ENCODE measurements at regions not wholly inside any gene's neighbourhood (a gene's known extent, or its start where the extent isn't known, plus 50 kb on each side); places are given as distances from the start of the nearest gene placed in this dataset.

DNA sequence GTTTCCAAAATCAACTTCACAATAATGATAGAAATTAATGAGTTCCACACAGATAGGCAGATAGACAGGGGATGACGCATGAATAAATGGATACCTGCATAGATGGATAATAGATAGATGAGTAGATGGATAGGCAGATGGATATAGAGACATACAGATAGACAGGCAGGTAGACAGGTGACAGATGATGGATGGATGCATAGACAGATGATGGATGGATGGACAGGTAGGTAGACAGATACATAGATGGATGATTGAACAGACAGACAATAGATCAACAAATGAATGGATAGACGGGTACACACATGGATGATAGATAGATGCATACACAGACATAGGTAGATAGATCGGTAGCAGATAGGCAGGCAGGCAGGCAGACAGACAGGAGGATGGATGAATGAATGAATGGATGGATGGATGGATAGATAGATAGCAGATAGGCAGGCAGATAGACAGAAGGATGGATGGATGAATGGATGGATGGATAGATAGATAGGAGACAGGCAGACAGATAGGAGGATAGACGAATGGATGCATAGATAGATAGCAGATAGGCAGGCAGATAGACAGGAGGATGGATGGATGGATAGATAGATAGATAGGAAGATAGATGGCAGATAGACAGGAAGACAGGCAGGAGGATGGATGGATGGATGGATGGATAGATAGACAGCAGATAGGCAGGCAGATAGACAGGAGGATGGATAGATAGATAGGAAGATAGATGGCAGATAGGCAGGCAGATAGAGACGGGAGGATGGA lies 142.5 kb downstream of the RBFOX3 start:
- no peak overlapping the region for H3K4me2 ChIP-seq (ENCODE audit: insufficient read depth, low read length)
- no peak overlapping the region for H3K27ac ChIP-seq (ENCODE audit: low read length)
- H3K79me2 ChIP-seq (ENCODE audit: insufficient read depth, low read length), result no peaks in the 10 kb centered on the region
- peaks cover 5% of the 10 kb centered on the region for H3K27me3 ChIP-seq (ENCODE audit: insufficient read depth, low read length, poor library complexity)
- TF ChIP-seq CTCF (IDR thresholded peaks at IDR 0.05; ENCODE audit: borderline replicate concordance, extremely low read depth, low read length, poor library complexity, severe bottlenecking), result no peak
- no peak for TF ChIP-seq EZH2 (IDR thresholded peaks at IDR 0.05; ENCODE audit: borderline replicate concordance, low read depth, low read length, severe bottlenecking)
- H3K36me3 ChIP-seq (ENCODE audit: insufficient read depth, low read length), result no peaks in the 10 kb centered on the region
- H3K9me3 ChIP-seq (ENCODE audit: insufficient read depth, low read length, severe bottlenecking), result no peaks in the 10 kb centered on the region
- ATAC-seq (ENCODE audit: insufficient read depth, low read depth) (no peak), DNase-seq (no peak)
- no peak overlapping the region for H2AFZ ChIP-seq (ENCODE audit: low read depth, low read length)
- peaks cover 6% of the 10 kb centered on the region for H4K20me1 ChIP-seq (ENCODE audit: insufficient read depth, low read length)
- H3K4me1 ChIP-seq (ENCODE audit: insufficient read depth, low read length), result no peaks in the 10 kb centered on the region
- no peak overlapping the region for H3K4me3 ChIP-seq (ENCODE audit: low read depth in 1 of 2, low read length in 2 of 2)
- H3K9ac ChIP-seq (ENCODE audit: low read depth, low read length), result no peak overlapping the region

- no peaks in the 10 kb centered on the region for H3K9me3 ChIP-seq (ENCODE audit: insufficient read depth, low read length, severe bottlenecking)
- H3K4me2 ChIP-seq (ENCODE audit: insufficient read depth, low read length), result no peak overlapping the region
- no peak overlapping the region for H3K4me3 ChIP-seq (ENCODE audit: low read depth in 1 of 2, low read length in 2 of 2)
- no peak for TF ChIP-seq EZH2 (IDR thresholded peaks at IDR 0.05; ENCODE audit: borderline replicate concordance, low read depth, low read length, severe bottlenecking)
- no peak for TF ChIP-seq CTCF (IDR thresholded peaks at IDR 0.05; ENCODE audit: borderline replicate concordance, extremely low read depth, low read length, poor library complexity, severe bottlenecking)
- H3K9ac ChIP-seq (ENCODE audit: low read depth, low read length), result no peak overlapping the region
- DNase-seq, result no peak
- H3K79me2 ChIP-seq (ENCODE audit: insufficient read depth, low read length), result no peaks in the 10 kb centered on the region
- no peaks in the 10 kb centered on the region for H3K36me3 ChIP-seq (ENCODE audit: insufficient read depth, low read length)
- H2AFZ ChIP-seq (ENCODE audit: low read depth, low read length), result no peak overlapping the region
- no peaks in the 10 kb centered on the region for H3K4me1 ChIP-seq (ENCODE audit: insufficient read depth, low read length)
- H3K27me3 ChIP-seq (ENCODE audit: insufficient read depth, low read length, poor library complexity), result peaks cover under 1% of the 10 kb centered on the region
- no peak overlapping the region for H3K27ac ChIP-seq (ENCODE audit: low read length)
- ATAC-seq (ENCODE audit: insufficient read depth, low read depth), result no peak
- peaks cover 6% of the 10 kb centered on the region for H4K20me1 ChIP-seq (ENCODE audit: insufficient read depth, low read length)
Observed at GRCh38 chr17:79466562-79467350, 144.1 kb downstream of the RBFOX3 start.

DNA sequence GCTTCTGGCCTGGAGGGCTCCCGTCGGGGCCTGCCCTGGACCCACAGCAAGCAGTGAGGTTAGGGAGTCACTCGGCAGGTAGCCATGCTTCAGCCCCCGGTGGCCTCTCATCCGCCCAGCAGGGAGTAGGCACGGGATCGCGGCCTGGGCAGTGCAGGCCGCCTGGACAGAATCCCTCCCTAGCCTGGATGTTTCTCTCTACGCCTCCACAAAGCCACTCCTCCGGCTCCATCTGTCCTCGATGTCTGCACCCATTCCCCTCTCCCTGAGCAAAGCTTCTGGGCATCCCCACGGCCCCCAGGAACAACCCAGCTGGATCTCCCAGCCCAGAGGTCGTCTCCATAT lies 145.2 kb downstream of the RBFOX3 start:
- Histone ChIP-seq H2AFZ (ENCODE audit: low read depth, low read length) (no peak overlapping the region), H3K9ac (ENCODE audit: low read depth, low read length) (no peak overlapping the region), H3K27ac (ENCODE audit: low read length) (no peak overlapping the region), H3K27me3 (ENCODE audit: insufficient read depth, low read length, poor library complexity) (peaks cover 4% of the 10 kb centered on the region), H3K36me3 (ENCODE audit: insufficient read depth, low read length) (no peaks in the 10 kb centered on the region), H3K4me1 (ENCODE audit: insufficient read depth, low read length) (no peaks in the 10 kb centered on the region), H3K4me3 (ENCODE audit: low read depth in 1 of 2, low read length in 2 of 2) (no peak overlapping the region), H4K20me1 (ENCODE audit: insufficient read depth, low read length) (peaks cover 6% of the 10 kb centered on the region), H3K79me2 (ENCODE audit: insufficient read depth, low read length) (no peaks in the 10 kb centered on the region), H3K4me2 (ENCODE audit: insufficient read depth, low read length) (no peak overlapping the region), H3K9me3 (ENCODE audit: insufficient read depth, low read length, severe bottlenecking) (no peaks in the 10 kb centered on the region)
- no peak for DNase-seq
- no peak for ATAC-seq (ENCODE audit: insufficient read depth, low read depth)
- TF ChIP-seq CTCF (IDR thresholded peaks at IDR 0.05; ENCODE audit: borderline replicate concordance, extremely low read depth, low read length, poor library complexity, severe bottlenecking) (no peak), EZH2 (IDR thresholded peaks at IDR 0.05; ENCODE audit: borderline replicate concordance, low read depth, low read length, severe bottlenecking) (no peak)

Measured in DND-41 (cell line).